Ishikawa (cell line): ENCODE measurements at regions not wholly inside any gene's neighbourhood (a gene's known extent, or its start where the extent isn't known, plus 50 kb on each side); places are given as distances from the start of the nearest gene placed in this dataset.

Experiments
- CREB1 ChIP-seq: IDR thresholded peaks from 2 replicates; pipeline ENCODE4 v1.6.1; 2012; ENCODE audit warnings: low read depth
- EGR1 ChIP-seq: IDR thresholded peaks from 2 replicates; pipeline ENCODE4 v1.6.1; 2012
- MAX ChIP-seq: IDR thresholded peaks from 2 replicates; pipeline ENCODE4 v1.6.1; 2012
- TAF1 ChIP-seq: IDR thresholded peaks from 2 replicates; pipeline ENCODE4 v1.6.1; 2012; ENCODE audit warnings: low read depth, mild to moderate bottlenecking

- TF ChIP-seq TAF1, result no peak
- TF ChIP-seq EGR1, result no peak
- TF ChIP-seq CREB1, result no peak
- no peak for TF ChIP-seq MAX
Observed at GRCh38 chr14:66121859-66122258, 364.3 kb upstream of the CCDC196 start.
